GM21619 (cell line): ENCODE measurements at regions not wholly inside any gene's neighbourhood (a gene's known extent, or its start where the extent isn't known, plus 50 kb on each side); places are given as distances from the start of the nearest gene placed in this dataset.

ENCODE experiments used
- ATAC-seq: cut with Tn5 transposase; IDR thresholded peaks from one replicate; pipeline ENCODE4 v1.9.1; 2021; ENCODE audit not compliant: unreplicated experiment

- ATAC-seq: no peak
Observed at GRCh38 chr10:3526727-3527501, 258.1 kb downstream of the KLF6 start.

- no peak for ATAC-seq
Observed at GRCh38 chr10:3525832-3526449, 259.1 kb downstream of the KLF6 start.

GRCh38 chr10:3524086-3524960 is 260.7 kb downstream of the KLF6 start:
- no peak for ATAC-seq

GRCh38 chr10:3523309-3524050 is 261.5 kb downstream of the KLF6 start:
- ATAC-seq: no peak

- no peak for ATAC-seq
Observed at GRCh38 chr10:3516923-3517255, 268.1 kb downstream of the KLF6 start.

GRCh38 chr10:3516234-3516922 is 268.6 kb downstream of the KLF6 start:
- no peak for ATAC-seq

- ATAC-seq: no peak
Observed at GRCh38 chr10:3514691-3515090, 270.3 kb downstream of the KLF6 start.

- no peak for ATAC-seq
Observed at GRCh38 chr10:3512263-3512662, 272.7 kb downstream of the KLF6 start.

- ATAC-seq: no peak
Observed at GRCh38 chr10:3511483-3511882, 273.5 kb downstream of the KLF6 start.

GRCh38 chr10:3510741-3511140 is 274.3 kb downstream of the KLF6 start:
- ATAC-seq: no peak

- no peak for ATAC-seq
Observed at GRCh38 chr10:3509355-3509754, 275.7 kb downstream of the KLF6 start.

GRCh38 chr10:3503299-3503698 is 281.7 kb downstream of the KLF6 start:
- ATAC-seq: no peak

- no peak for ATAC-seq
Observed at GRCh38 chr10:3502673-3503072, 282.3 kb downstream of the KLF6 start.

- no peak for ATAC-seq
Observed at GRCh38 chr10:3500408-3500856, 284.6 kb downstream of the KLF6 start.

GRCh38 chr10:3499120-3499519 is 285.9 kb downstream of the KLF6 start:
- no peak for ATAC-seq

- no peak for ATAC-seq
Observed at GRCh38 chr10:3497581-3497980, 287.4 kb downstream of the KLF6 start.

GRCh38 chr10:3496138-3496537 is 288.9 kb downstream of the KLF6 start:
- ATAC-seq: no peak

- no peak for ATAC-seq
Observed at GRCh38 chr10:3495281-3495680, 289.7 kb downstream of the KLF6 start.

GRCh38 chr10:3494838-3495230 is 290.2 kb downstream of the KLF6 start:
- no peak for ATAC-seq

- no peak for ATAC-seq
Observed at GRCh38 chr10:3494131-3494837, 290.7 kb downstream of the KLF6 start.
